Prostate gland (tissue), 2 donors: ENCODE measurements at regions not wholly inside any gene's neighbourhood (a gene's known extent, or its start where the extent isn't known, plus 50 kb on each side); places are given as distances from the start of the nearest gene placed in this dataset.

Experiments
- DNase-seq: peaks from one replicate; pipeline ENCODE4 v3.0.0-alpha.2; 2019; ENCODE audit warnings: low spot score
- H3K27ac ChIP-seq, 2 donors: fragments of 200-600 bp; sonication (generic); 2 replicates each; pipeline ENCODE4 v1.5.1; 2017 to 2019
- H3K27me3 ChIP-seq: fragments of 200-600 bp; sonication (generic); replicated peaks from 2 replicates; pipeline ENCODE4 v1.5.1; 2019; ENCODE audit not compliant: insufficient read depth
- H3K36me3 ChIP-seq, 2 donors: fragments of 200-600 bp; sonication (generic); 1 replicate in 1 of 2; 2 replicates in 1 of 2; pipeline versions ENCODE4 v1.5.1 to v1.8.1; 2017 to 2019
- H3K4me1 ChIP-seq: fragments of 200-600 bp; sonication (generic); replicated peaks from 2 replicates; pipeline ENCODE4 v1.5.1; 2019
- H3K4me3 ChIP-seq, 2 donors: fragments of 200-600 bp; sonication (generic); 2 replicates each; pipeline ENCODE4 v1.5.1; 2017 to 2019
- H3K9me3 ChIP-seq: fragments of 200-600 bp; sonication (generic); 2 replicates; pipeline ENCODE4 v1.5.1; 2017
- POLR2A ChIP-seq: fragments of 450-650 bp; IDR thresholded peaks from one replicate; pipeline ENCODE4 v1.6.1; 2016; ENCODE audit warnings: antibody characterized with exemption, mild to moderate bottlenecking
- POLR2AphosphoS5 ChIP-seq: sonication (generic); formaldehyde crosslinking; IDR thresholded peaks from one replicate; pipeline ENCODE4 v1.6.1; 2017; ENCODE audit warnings: antibody characterized with exemption
- WGBS: methylation state at CpG from one replicate; pipeline ENCODE4 v1.1.5; 2018; 5-methylcytosine and 5-hydroxymethylcytosine counted together
- intact Hi-C: fragments of 100-400 bp; cut with DNase I; formaldehyde crosslinking; loops from one replicate; pipeline ENCODE4 v1.14.2; 2022
- TF ChIP-seq, protein P1 (sequence below), 4 experiments: fragments of 200-600 bp in 2 of 4; fragments of 450-650 bp in 2 of 4; sonication (generic) in 2 of 4; IDR thresholded peaks; 1 replicate in 3 of 4; 2 replicates in 1 of 4; pipeline ENCODE4 v1.5.1; 2016 to 2019; ENCODE audit warnings: antibody characterized with exemption in 4 of 4, mild to moderate bottlenecking in 2 of 4, moderate library complexity in 2 of 4

DNA sequence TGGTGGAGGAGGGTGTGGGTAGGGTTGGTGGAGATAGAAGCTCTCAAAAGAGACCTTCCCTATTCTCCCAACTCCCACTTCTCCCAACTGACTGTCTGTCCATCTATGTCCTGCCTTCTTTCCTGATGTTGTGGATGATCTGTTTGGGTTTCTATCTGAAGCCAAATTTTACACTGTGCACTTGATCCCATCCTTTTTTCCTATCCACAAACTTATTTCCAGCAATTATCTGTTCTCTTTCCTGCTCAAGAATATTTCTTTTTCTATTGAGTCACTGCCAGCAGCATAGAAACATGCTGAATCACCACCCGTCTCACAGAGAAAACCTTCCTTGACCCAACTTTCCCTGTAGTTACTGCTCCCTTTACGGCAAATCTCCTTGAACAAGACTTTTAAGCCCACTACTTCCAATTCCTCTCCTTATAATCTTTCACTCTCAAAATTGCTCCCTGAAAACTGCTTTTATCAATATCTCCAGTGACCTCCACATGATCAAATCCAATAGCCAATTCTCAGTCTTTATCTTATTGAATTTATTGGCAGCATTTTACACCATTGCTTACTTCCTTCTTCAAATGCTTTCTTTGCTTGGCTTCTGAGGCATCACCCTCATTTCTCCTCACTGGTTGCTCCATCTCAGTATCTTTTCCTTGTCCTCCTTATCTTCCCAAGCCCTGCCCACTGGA, 141.2 kb upstream of the SLC7A14 start:
- intact Hi-C loops, result no loop called here
- no peaks in the 10 kb centered on the region for H3K9me3 ChIP-seq
- no peaks in the 10 kb centered on the region for H3K36me3 ChIP-seq
- H3K4me1 ChIP-seq, result no peaks in the 10 kb centered on the region
- TF ChIP-seq POLR2AphosphoS5 (no peak), POLR2A (no peak)
- TF ChIP-seq, protein P1, sequence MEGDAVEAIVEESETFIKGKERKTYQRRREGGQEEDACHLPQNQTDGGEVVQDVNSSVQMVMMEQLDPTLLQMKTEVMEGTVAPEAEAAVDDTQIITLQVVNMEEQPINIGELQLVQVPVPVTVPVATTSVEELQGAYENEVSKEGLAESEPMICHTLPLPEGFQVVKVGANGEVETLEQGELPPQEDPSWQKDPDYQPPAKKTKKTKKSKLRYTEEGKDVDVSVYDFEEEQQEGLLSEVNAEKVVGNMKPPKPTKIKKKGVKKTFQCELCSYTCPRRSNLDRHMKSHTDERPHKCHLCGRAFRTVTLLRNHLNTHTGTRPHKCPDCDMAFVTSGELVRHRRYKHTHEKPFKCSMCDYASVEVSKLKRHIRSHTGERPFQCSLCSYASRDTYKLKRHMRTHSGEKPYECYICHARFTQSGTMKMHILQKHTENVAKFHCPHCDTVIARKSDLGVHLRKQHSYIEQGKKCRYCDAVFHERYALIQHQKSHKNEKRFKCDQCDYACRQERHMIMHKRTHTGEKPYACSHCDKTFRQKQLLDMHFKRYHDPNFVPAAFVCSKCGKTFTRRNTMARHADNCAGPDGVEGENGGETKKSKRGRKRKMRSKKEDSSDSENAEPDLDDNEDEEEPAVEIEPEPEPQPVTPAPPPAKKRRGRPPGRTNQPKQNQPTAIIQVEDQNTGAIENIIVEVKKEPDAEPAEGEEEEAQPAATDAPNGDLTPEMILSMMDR (IDR thresholded peaks at IDR 0.05), result no peak
- 55% methylated on average over 2 of the region's 2 CpGs for WGBS
- no peak overlapping the region for H3K27ac ChIP-seq
- H3K27me3 ChIP-seq, result no peaks in the 10 kb centered on the region
- DNase-seq, result no peak
- no peak overlapping the region for H3K4me3 ChIP-seq

DNA sequence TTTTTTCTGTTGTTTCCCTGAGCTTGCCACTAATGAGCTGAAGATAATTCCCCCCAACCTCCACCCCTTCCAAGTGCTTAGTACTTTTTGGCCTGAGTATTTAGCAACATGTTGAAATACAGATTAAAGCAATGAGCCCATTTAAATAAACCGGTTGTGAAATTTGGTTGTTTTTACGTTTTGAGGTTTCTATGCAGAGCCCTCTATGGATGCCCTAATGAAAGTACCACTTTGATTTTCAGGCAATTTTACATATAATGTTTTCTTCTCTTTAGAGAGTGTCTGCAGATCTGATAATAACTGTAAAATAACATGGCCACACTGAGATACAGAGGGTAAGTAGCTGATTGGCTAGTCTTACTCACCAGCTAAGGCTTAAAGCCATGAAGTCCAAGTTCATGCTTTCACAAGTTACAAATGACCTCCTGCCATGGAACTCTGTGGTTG, 139.4 kb upstream of the SLC7A14 start:
- Histone ChIP-seq H3K4me3 (no peak overlapping the region), H3K9me3 (no peaks in the 10 kb centered on the region), H3K36me3 (no peaks in the 10 kb centered on the region), H3K4me1 (no peaks in the 10 kb centered on the region), H3K27me3 (no peaks in the 10 kb centered on the region), H3K27ac (no peak overlapping the region)
- intact Hi-C loops, result no loop called here
- TF ChIP-seq, protein P1 (IDR thresholded peaks at IDR 0.05), result no peak
- TF ChIP-seq POLR2A (no peak), POLR2AphosphoS5 (no peak)
- 62% methylated on average over 2 of the region's 2 CpGs for WGBS
- no peak for DNase-seq

DNA sequence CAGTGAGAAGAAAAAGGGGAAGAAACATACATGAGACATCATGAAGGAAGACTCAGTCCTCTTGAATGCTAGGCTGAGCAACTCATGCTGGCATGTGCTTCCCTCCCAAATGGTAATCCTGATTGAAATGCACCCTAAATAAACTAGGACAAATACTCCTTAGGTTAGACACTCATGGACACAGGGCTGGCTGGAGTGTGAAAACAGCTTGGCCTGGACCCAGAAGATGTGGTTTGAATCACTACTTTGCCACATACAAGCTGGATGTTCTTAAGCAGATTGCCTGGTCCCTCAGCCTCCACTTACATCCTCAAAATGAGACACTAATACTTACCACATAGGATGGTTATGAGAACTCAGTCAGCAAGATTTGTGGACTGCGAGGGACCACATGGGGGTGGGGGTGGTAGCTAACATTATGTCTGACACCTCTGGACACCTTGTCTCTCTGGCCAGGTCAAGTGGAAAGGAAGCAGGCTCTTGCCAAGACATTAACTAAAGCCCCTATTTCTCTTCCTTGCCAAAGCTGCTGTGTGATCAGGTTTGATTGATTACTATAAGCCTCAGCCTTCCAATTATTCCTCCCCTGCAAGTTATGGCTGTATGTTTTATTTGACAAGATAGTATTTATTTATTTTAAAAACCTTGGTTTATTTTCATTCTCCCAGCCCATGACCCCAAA, 138.9 kb upstream of the SLC7A14 start:
- intact Hi-C loops, result no loop called here
- no peaks in the 10 kb centered on the region for H3K9me3 ChIP-seq
- TF ChIP-seq, protein P1 (IDR thresholded peaks at IDR 0.05), result no peak
- no peak for TF ChIP-seq POLR2A
- no peak for TF ChIP-seq POLR2AphosphoS5
- 93% methylated on average over 1 of the region's 1 CpG for WGBS
- H3K27ac ChIP-seq, result no peak overlapping the region
- no peaks in the 10 kb centered on the region for H3K36me3 ChIP-seq
- DNase-seq, result no peak
- H3K27me3 ChIP-seq, result no peaks in the 10 kb centered on the region
- no peak overlapping the region for H3K4me3 ChIP-seq
- no peaks in the 10 kb centered on the region for H3K4me1 ChIP-seq

DNA sequence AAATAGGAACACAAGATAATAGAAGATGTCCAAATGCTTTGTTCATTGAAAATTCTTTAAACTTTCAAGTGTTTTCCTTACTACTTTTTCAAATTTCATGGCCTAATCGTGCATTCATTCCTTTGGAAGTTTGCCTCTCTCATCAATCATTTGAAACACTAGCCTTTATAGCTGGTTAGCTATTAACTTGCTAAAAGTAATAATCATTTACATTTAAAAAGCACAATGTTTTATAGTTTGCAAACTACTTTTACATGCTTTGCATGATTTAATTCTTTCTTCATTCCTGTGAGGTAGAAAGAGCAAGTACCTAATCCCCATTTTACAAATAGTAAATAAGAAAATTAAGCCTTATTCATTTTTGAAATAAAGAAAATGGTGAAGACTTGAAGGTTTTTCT, 137.4 kb upstream of the SLC7A14 start:
- Histone ChIP-seq H3K27ac (no peak overlapping the region), H3K27me3 (no peaks in the 10 kb centered on the region), H3K36me3 (no peaks in the 10 kb centered on the region), H3K9me3 (no peaks in the 10 kb centered on the region), H3K4me3 (no peak overlapping the region), H3K4me1 (no peaks in the 10 kb centered on the region)
- TF ChIP-seq, protein P1 (IDR thresholded peaks at IDR 0.05), result no peak
- TF ChIP-seq POLR2A (no peak), POLR2AphosphoS5 (no peak)
- intact Hi-C loops, result no loop called here
- DNase-seq, result no peak
- 41% methylated on average over 1 of the region's 1 CpG for WGBS

DNA sequence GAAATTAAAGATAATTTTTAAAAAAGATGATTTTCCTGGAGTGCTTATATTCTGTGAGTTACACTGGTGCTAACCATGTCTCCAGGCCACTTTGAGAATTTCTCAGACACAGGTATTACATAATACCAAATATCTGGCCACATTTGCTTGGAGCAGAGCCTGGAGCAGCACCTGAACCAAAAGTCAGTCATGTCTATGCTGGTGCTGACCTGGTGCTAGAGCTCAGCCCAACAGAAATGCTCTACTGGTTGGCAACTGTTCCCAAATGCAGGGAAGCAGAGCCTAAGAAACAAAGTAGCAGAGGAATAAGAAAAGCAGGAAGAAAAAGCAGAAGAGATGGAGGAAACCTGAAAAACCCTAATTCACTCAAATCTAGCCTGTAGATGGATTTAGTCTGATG, 135.7 kb upstream of the SLC7A14 start:
- no peaks in the 10 kb centered on the region for H3K36me3 ChIP-seq
- intact Hi-C loops, result no loop called here
- H3K4me3 ChIP-seq, result no peak overlapping the region
- no peak for DNase-seq
- no peak overlapping the region for H3K27ac ChIP-seq
- no peaks in the 10 kb centered on the region for H3K27me3 ChIP-seq
- no peaks in the 10 kb centered on the region for H3K9me3 ChIP-seq
- TF ChIP-seq POLR2A, result no peak
- TF ChIP-seq, protein P1 (IDR thresholded peaks at IDR 0.05), result no peak
- TF ChIP-seq POLR2AphosphoS5, result no peak
- H3K4me1 ChIP-seq, result no peaks in the 10 kb centered on the region
